Endothelial cell of umbilical vein (primary cell): ENCODE measurements at regions not wholly inside any gene's neighbourhood (a gene's known extent, or its start where the extent isn't known, plus 50 kb on each side); places are given as distances from the start of the nearest gene placed in this dataset.

ENCODE experiments used
- BruUV-seq: library from RNA; stranded (reverse); fragments of 400-500 nt; replicated peaks from 2 replicates; lab custom pipeline; 2021; lab: Mats Ljungman, UMichigan
- CTCF ChIA-PET: fragments of 300-600, 350-600 bp; sonication (Branson Sonifier 250); formaldehyde crosslinking; loops from one replicate; lab custom pipeline; 2021; ENCODE audit warnings: antibody characterized with exemption, inconsistent platforms; lab: Charles Lee
- POLR2A ChIA-PET: fragments of 300-600, 350-600 bp; sonication (Branson Sonifier 250); formaldehyde crosslinking; loops from one replicate; lab custom pipeline; 2021; ENCODE audit warnings: antibody characterized with exemption, inconsistent platforms; lab: Charles Lee
- DNase-seq: peaks from one replicate; pipeline ENCODE4 v3.0.0-alpha.2; 2011; ENCODE audit warnings: low read depth, low spot score
- FAIRE-seq: peaks from 2 replicates; lab custom pipeline; 2011; peaks lifted over from hg19 to GRCh38; lab: Jason Lieb, UNC
- H2AFZ ChIP-seq: 2 replicates; pipeline ENCODE4 v1.6.0; 2012; ENCODE audit warnings: low read depth, low read length, control low read depth, inconsistent platforms
- H3K27ac ChIP-seq: 2 replicates; pipeline ENCODE4 v1.5.1; 2011; ENCODE audit warnings: low read depth, mild to moderate bottlenecking, control low read depth, low read length, moderate library complexity; ENCODE audit not compliant: insufficient read depth
- H3K27me3 ChIP-seq, 2 experiments: 2 replicates each; pipeline versions ENCODE4 v1.6.0 to v1.6.1; 2011; ENCODE audit warnings: low read length in 2 of 2, mixed read lengths in 1 of 2; ENCODE audit not compliant: control insufficient read depth in 2 of 2, insufficient read depth in 2 of 2
- H3K36me3 ChIP-seq, 2 experiments: 2 replicates in 1 of 2; 3 replicates in 1 of 2; pipeline ENCODE4 v1.5.1; 2011; ENCODE audit warnings: low read length in 2 of 2, mild to moderate bottlenecking in 1 of 2, moderate library complexity in 1 of 2; ENCODE audit not compliant: control insufficient read depth in 2 of 2, insufficient read depth in 2 of 2; ENCODE audit errors: extremely low read depth in 1 of 2
- H3K4me1 ChIP-seq: 3 replicates; pipeline ENCODE4 v1.5.1; 2011; ENCODE audit warnings: mild to moderate bottlenecking, low read length; ENCODE audit not compliant: control insufficient read depth, insufficient read depth; ENCODE audit errors: extremely low read depth
- H3K4me2 ChIP-seq: 2 replicates; pipeline ENCODE4 v1.6.1; 2011; ENCODE audit warnings: low read length, control low read depth, mixed read lengths; ENCODE audit not compliant: insufficient read depth
- H3K4me3 ChIP-seq, 3 experiments: fragments of 200-600 bp in 1 of 3; sonication (generic), shearing (Covaris generic) in 1 of 3; replicated peaks in 1 of 3; 2 replicates each; pipeline ENCODE4 v1.5.1; 2011 to 2016; ENCODE audit warnings: control low read depth in 3 of 3, low read length in 3 of 3, mild to moderate bottlenecking in 2 of 3, inconsistent platforms in 1 of 3, low read depth in 1 of 3, moderate library complexity in 1 of 3; ENCODE audit not compliant: insufficient read depth in 1 of 3
- H3K79me2 ChIP-seq: 2 replicates; pipeline ENCODE4 v1.6.0; 2012; ENCODE audit warnings: low read length, inconsistent platforms; ENCODE audit not compliant: control insufficient read depth, insufficient read depth
- H3K9ac ChIP-seq: replicated peaks from 2 replicates; pipeline ENCODE3; 2011; ENCODE audit warnings: low read length, control low read depth; ENCODE audit not compliant: insufficient read depth; ENCODE audit errors: extremely low read depth
- H3K9me1 ChIP-seq: replicated peaks from 3 replicates; pipeline ENCODE4 v1.6.0; 2011; ENCODE audit warnings: mild to moderate bottlenecking, low read length; ENCODE audit not compliant: control insufficient read depth, insufficient read depth; ENCODE audit errors: extremely low read depth
- H3K9me3 ChIP-seq: replicated peaks from 2 replicates; pipeline ENCODE4 v1.5.1; 2012; ENCODE audit warnings: low read length, inconsistent platforms; ENCODE audit not compliant: control insufficient read depth, insufficient read depth
- H4K20me1 ChIP-seq: replicated peaks from 2 replicates; pipeline ENCODE3; 2011; ENCODE audit warnings: mild to moderate bottlenecking, low read length; ENCODE audit not compliant: control insufficient read depth, insufficient read depth; ENCODE audit errors: extremely low read depth
- CTCF ChIP-seq, 2 donors: IDR thresholded peaks; 1 replicate in 1 of 2; 2 replicates in 1 of 2; pipeline ENCODE4 v1.5.1; 2011; ENCODE audit warnings: low read length in 2 of 2, mild to moderate bottlenecking in 2 of 2, moderate library complexity in 2 of 2, control low read depth in 1 of 2, inconsistent platforms in 1 of 2, low read depth in 1 of 2; ENCODE audit not compliant: insufficient read depth in 1 of 2; ENCODE audit errors: extremely low read depth in 1 of 2
- EZH2 ChIP-seq: IDR thresholded peaks from 2 replicates; pipeline ENCODE4 v1.6.1; 2012; ENCODE audit warnings: borderline replicate concordance, low read depth, mild to moderate bottlenecking, moderate library complexity, low read length, inconsistent platforms; ENCODE audit not compliant: severe bottlenecking
- FOS ChIP-seq: IDR thresholded peaks from 2 replicates; pipeline ENCODE4 v1.6.1; 2011; ENCODE audit warnings: mild to moderate bottlenecking, low read length, moderate library complexity, borderline replicate concordance; ENCODE audit not compliant: insufficient read depth
- GATA2 ChIP-seq: IDR thresholded peaks from 2 replicates; pipeline ENCODE4 v1.7.0; 2011; ENCODE audit warnings: low read depth, mild to moderate bottlenecking, moderate library complexity, mixed read lengths, low read length; ENCODE audit not compliant: insufficient read length, insufficient read depth
- JUN ChIP-seq: IDR thresholded peaks from 2 replicates; pipeline ENCODE4 v1.6.1; 2011; ENCODE audit warnings: borderline replicate concordance, low read depth; ENCODE audit not compliant: insufficient read length, insufficient read depth
- MAX ChIP-seq: IDR thresholded peaks from 2 replicates; pipeline ENCODE4 v1.6.1; 2011; ENCODE audit not compliant: insufficient read depth, insufficient read length
- MYC ChIP-seq: IDR thresholded peaks from one replicate; pipeline ENCODE4 v1.6.1; 2011; ENCODE audit warnings: mild to moderate bottlenecking, low read depth, low read length
- POLR2A ChIP-seq: IDR thresholded peaks from 2 replicates; pipeline ENCODE4 v1.6.1; 2012; ENCODE audit warnings: low read depth, mild to moderate bottlenecking, control low read depth, low read length
- POLR2AphosphoS5 ChIP-seq: IDR thresholded peaks from 2 replicates; pipeline ENCODE4 v1.6.1; 2012; ENCODE audit warnings: low read depth, mild to moderate bottlenecking, control low read depth, low read length, moderate library complexity; ENCODE audit not compliant: insufficient read depth
- dilution Hi-C: fragments of 300-500 bp; cut with MboI; formaldehyde crosslinking; loops from one replicate; pipeline ENCODE4 v1.15.0; 2019; ENCODE audit warnings: low sequenced_read_pairs; ENCODE audit not compliant: extremely low pct_ligation_motif_present
- intact Hi-C: fragments of 100-400 bp; cut with micrococcal nuclease; formaldehyde crosslinking; loops from one replicate; pipeline ENCODE4 v1.10.0; 2022

GRCh38 chr18:75683426-75683825, 255.9 kb upstream of the SMIM21 start:
- H3K27me3 ChIP-seq, result no peaks in the 10 kb centered on the region
- FAIRE-seq (no peak), DNase-seq (no peak)
- dilution Hi-C loops (no loop called here), intact Hi-C loops (no loop called here)
- TF ChIP-seq CTCF (IDR thresholded peaks at IDR 0.05; ENCODE audit: extremely low read depth in 1 of 2, insufficient read depth in 1 of 2, low read depth in 1 of 2, low read length in 2 of 2), result no peak
- TF ChIP-seq EZH2, result no peak
- no peak for TF ChIP-seq GATA2
- no peak for TF ChIP-seq MYC
- TF ChIP-seq JUN, result no peak
- H3K9me1 ChIP-seq, result no peaks in the 10 kb centered on the region
- peaks cover 4% of the 10 kb centered on the region for H3K9me3 ChIP-seq
- BruUV-seq, result no TSS peak
- no peaks in the 10 kb centered on the region for H4K20me1 ChIP-seq
- H3K4me3 ChIP-seq, result no peak overlapping the region
- H3K9ac ChIP-seq, result no peak overlapping the region
- H3K27ac ChIP-seq, result no peak overlapping the region
- ChIA-PET POLR2A (no interaction called here), CTCF (no interaction called here)
- no peaks in the 10 kb centered on the region for H3K79me2 ChIP-seq
- no peak overlapping the region for H3K4me2 ChIP-seq
- no peak overlapping the region for H2AFZ ChIP-seq
- H3K4me1 ChIP-seq, result no peaks in the 10 kb centered on the region
- no peaks in the 10 kb centered on the region for H3K36me3 ChIP-seq

GRCh38 chr18:75681538-75682115, 254.1 kb upstream of the SMIM21 start:
- H3K27me3 ChIP-seq, result no peaks in the 10 kb centered on the region
- no peak overlapping the region for H3K9ac ChIP-seq
- ChIA-PET CTCF (no interaction called here), POLR2A (interaction anchor here (0.7 kb wide), 1 partner anchor 132 kb away, joined by 3 read pairs; no protein-coding TSS in a partner anchor)
- no peaks in the 10 kb centered on the region for H3K79me2 ChIP-seq
- H4K20me1 ChIP-seq, result no peaks in the 10 kb centered on the region
- FAIRE-seq, result no peak
- no peak overlapping the region for H3K4me2 ChIP-seq
- no peak overlapping the region for H2AFZ ChIP-seq
- no TSS peak for BruUV-seq
- intact Hi-C loops, result no loop called here
- no peaks in the 10 kb centered on the region for H3K4me1 ChIP-seq
- DNase-seq, result no peak
- dilution Hi-C loops, result no loop called here
- peaks cover 4% of the 10 kb centered on the region for H3K9me3 ChIP-seq
- H3K36me3 ChIP-seq, result no peaks in the 10 kb centered on the region
- TF ChIP-seq FOS (no peak), CTCF (IDR thresholded peaks at IDR 0.05; ENCODE audit: extremely low read depth in 1 of 2, insufficient read depth in 1 of 2, low read depth in 1 of 2, low read length in 2 of 2) (no peak), EZH2 (no peak), MYC (no peak), POLR2AphosphoS5 (no peak), POLR2A (no peak), JUN (no peak), MAX (no peak)
- H3K9me1 ChIP-seq, result no peaks in the 10 kb centered on the region
- H3K27ac ChIP-seq, result no peak overlapping the region
- no peak overlapping the region for H3K4me3 ChIP-seq
